Esophagus muscularis mucosa (tissue), 4 donors: ENCODE measurements at regions not wholly inside any gene's neighbourhood (a gene's known extent, or its start where the extent isn't known, plus 50 kb on each side); places are given as distances from the start of the nearest gene placed in this dataset.

Source experiments
- CTCF ChIP-seq, 3 experiments: fragments of 200-600 bp in 2 of 3; fragments of 450-650 bp in 1 of 3; sonication (generic) in 2 of 3; IDR thresholded peaks; one replicate each; pipeline ENCODE4 v1.5.1; 2017 to 2019; ENCODE audit warnings: antibody characterized with exemption in 3 of 3, mild to moderate bottlenecking in 2 of 3, moderate library complexity in 1 of 3
- EP300 ChIP-seq: sonication (generic); formaldehyde crosslinking; IDR thresholded peaks from one replicate; pipeline ENCODE4 v1.6.1; 2017; ENCODE audit warnings: antibody characterized with exemption
- POLR2A ChIP-seq: fragments of 450-650 bp; IDR thresholded peaks from one replicate; pipeline ENCODE4 v1.6.1; 2017; ENCODE audit warnings: antibody characterized with exemption, moderate library complexity, mild to moderate bottlenecking, low read depth

GRCh38 chr11:103548838-103549237 is 439.6 kb downstream of the DYNC2H1 start:
- TF ChIP-seq EP300: no peak
- no peak for TF ChIP-seq CTCF (IDR thresholded peaks at IDR 0.05)
- no peak for TF ChIP-seq POLR2A
